ENCODE measurements at regions not wholly inside any gene's neighbourhood (a gene's known extent, or its start where the extent isn't known, plus 50 kb on each side); places are given as distances from the start of the nearest gene placed in this dataset.

DNA sequence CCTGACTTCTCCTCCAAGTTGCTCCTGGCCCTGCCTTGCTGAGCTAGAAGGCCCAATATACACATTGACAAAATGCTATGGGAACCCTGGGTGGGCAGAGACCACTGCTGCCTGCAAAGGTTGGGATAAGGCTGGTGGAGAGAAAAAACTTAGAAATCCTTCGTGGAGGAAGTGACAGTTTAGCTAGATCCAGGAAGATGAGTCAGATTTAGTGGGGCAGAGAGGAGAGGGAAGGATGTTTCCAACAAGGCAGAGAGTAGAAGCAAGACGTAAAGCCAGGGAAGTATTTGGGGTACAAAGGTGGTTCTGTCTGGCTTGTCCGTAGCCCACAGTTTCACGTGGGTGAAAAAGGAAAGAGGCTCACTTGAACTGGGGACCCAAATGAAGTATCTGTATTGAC lies 69.0 kb upstream of the CLMN start:
- TF ChIP-seq, protein P1, sequence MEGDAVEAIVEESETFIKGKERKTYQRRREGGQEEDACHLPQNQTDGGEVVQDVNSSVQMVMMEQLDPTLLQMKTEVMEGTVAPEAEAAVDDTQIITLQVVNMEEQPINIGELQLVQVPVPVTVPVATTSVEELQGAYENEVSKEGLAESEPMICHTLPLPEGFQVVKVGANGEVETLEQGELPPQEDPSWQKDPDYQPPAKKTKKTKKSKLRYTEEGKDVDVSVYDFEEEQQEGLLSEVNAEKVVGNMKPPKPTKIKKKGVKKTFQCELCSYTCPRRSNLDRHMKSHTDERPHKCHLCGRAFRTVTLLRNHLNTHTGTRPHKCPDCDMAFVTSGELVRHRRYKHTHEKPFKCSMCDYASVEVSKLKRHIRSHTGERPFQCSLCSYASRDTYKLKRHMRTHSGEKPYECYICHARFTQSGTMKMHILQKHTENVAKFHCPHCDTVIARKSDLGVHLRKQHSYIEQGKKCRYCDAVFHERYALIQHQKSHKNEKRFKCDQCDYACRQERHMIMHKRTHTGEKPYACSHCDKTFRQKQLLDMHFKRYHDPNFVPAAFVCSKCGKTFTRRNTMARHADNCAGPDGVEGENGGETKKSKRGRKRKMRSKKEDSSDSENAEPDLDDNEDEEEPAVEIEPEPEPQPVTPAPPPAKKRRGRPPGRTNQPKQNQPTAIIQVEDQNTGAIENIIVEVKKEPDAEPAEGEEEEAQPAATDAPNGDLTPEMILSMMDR (IDR thresholded peaks at IDR 0.05 in 2 of 3, conservative IDR thresholded peaks at IDR 0.05 in 1 of 3; ENCODE audit: borderline replicate concordance in 1 of 3, insufficient read depth in 1 of 3, low read depth in 2 of 3, low read length in 2 of 3) = no peak
- TF ChIP-seq POLR2AphosphoS5 (IDR thresholded peaks at IDR 0.05; ENCODE audit: low read depth, low read length) = no peak
- no peak for TF ChIP-seq EZH2phosphoT487 (IDR thresholded peaks at IDR 0.05; ENCODE audit: borderline replicate concordance)
- no peak for TF ChIP-seq POLR2A (IDR thresholded peaks at IDR 0.05; ENCODE audit: borderline replicate concordance, extremely low read depth, insufficient read depth, insufficient read length)
- no peak for TF ChIP-seq SP1 (IDR thresholded peaks at IDR 0.05; ENCODE audit: low read depth)
- TF ChIP-seq FOSL1 (IDR thresholded peaks at IDR 0.05; ENCODE audit: low read depth) = no peak
- TF ChIP-seq YY1 (IDR thresholded peaks at IDR 0.05; ENCODE audit: extremely low read depth, insufficient replicate concordance, low read depth, low read length) = no peak

Measured in HCT116 (cell line).